ENCODE measurements at regions not wholly inside any gene's neighbourhood (a gene's known extent, or its start where the extent isn't known, plus 50 kb on each side); places are given as distances from the start of the nearest gene placed in this dataset.

- 67 to 77% methylated on average over 3 of the region's 3 CpGs for WGBS, 2 donors
Observed at GRCh38 chr4:138097912-138098600, 144.1 kb downstream of the SLC7A11 start.

GRCh38 chr4:138096384-138097062, 145.6 kb downstream of the SLC7A11 start:
- H3K36me3 ChIP-seq (ENCODE audit: control insufficient read depth in 2 of 2, insufficient read depth in 2 of 2, low read length in 1 of 2) = no peaks in the 10 kb centered on the region
- no peaks in the 10 kb centered on the region for H3K9me3 ChIP-seq (ENCODE audit: control insufficient read depth in 2 of 2, insufficient read depth in 1 of 2, low read depth in 1 of 2, low read length in 1 of 2)
- 73 to 82% methylated on average over 4 of the region's 4 CpGs for WGBS, 2 donors
- H3K27ac ChIP-seq (ENCODE audit: low read depth in 2 of 2, low read length in 1 of 2) = no peak overlapping the region
- H3K4me1 ChIP-seq (ENCODE audit: control insufficient read depth in 2 of 2, insufficient read depth in 2 of 2, low read length in 1 of 2) = no peaks in the 10 kb centered on the region
- H3K4me3 ChIP-seq (ENCODE audit: low read depth in 1 of 2, low read length in 2 of 2) = no peak overlapping the region
- no peaks in the 10 kb centered on the region for H3K27me3 ChIP-seq (ENCODE audit: control insufficient read depth in 1 of 2, insufficient read depth in 2 of 2, low read length in 2 of 2)

More at GRCh38 chr4:138097912-138098600, 144.1 kb downstream of the SLC7A11 start:
- Histone ChIP-seq H3K27ac (ENCODE audit: low read depth in 2 of 2, low read length in 1 of 2) (no peak overlapping the region), H3K4me1 (ENCODE audit: control insufficient read depth in 2 of 2, insufficient read depth in 2 of 2, low read length in 1 of 2) (no peaks in the 10 kb centered on the region), H3K9me3 (ENCODE audit: control insufficient read depth in 2 of 2, insufficient read depth in 1 of 2, low read depth in 1 of 2, low read length in 1 of 2) (no peaks in the 10 kb centered on the region), H3K4me3 (ENCODE audit: low read depth in 1 of 2, low read length in 2 of 2) (no peak overlapping the region), H3K36me3 (ENCODE audit: control insufficient read depth in 2 of 2, insufficient read depth in 2 of 2, low read length in 1 of 2) (no peaks in the 10 kb centered on the region), H3K27me3 (ENCODE audit: control insufficient read depth in 1 of 2, insufficient read depth in 2 of 2, low read length in 2 of 2) (no peaks in the 10 kb centered on the region)

- no peaks in the 10 kb centered on the region for H3K36me3 ChIP-seq (ENCODE audit: control insufficient read depth in 2 of 2, insufficient read depth in 2 of 2, low read length in 1 of 2)
- H3K27me3 ChIP-seq (ENCODE audit: control insufficient read depth in 1 of 2, insufficient read depth in 2 of 2, low read length in 2 of 2) = no peaks in the 10 kb centered on the region
- H3K4me1 ChIP-seq (ENCODE audit: control insufficient read depth in 2 of 2, insufficient read depth in 2 of 2, low read length in 1 of 2) = no peaks in the 10 kb centered on the region
- no peak overlapping the region for H3K4me3 ChIP-seq (ENCODE audit: low read depth in 1 of 2, low read length in 2 of 2)
- no peak overlapping the region for H3K27ac ChIP-seq (ENCODE audit: low read depth in 2 of 2, low read length in 1 of 2)
- 81 to 86% methylated on average over 5 of the region's 5 CpGs for WGBS, 2 donors
- H3K9me3 ChIP-seq (ENCODE audit: control insufficient read depth in 2 of 2, insufficient read depth in 1 of 2, low read depth in 1 of 2, low read length in 1 of 2) = no peaks in the 10 kb centered on the region
Observed at GRCh38 chr4:138095378-138095777, 146.8 kb downstream of the SLC7A11 start.

- no peak overlapping the region for H3K27ac ChIP-seq (ENCODE audit: low read depth in 2 of 2, low read length in 1 of 2)
- peaks cover 0 to 3% of the 10 kb centered on the region in 2 donors for H3K9me3 ChIP-seq (ENCODE audit: control insufficient read depth in 2 of 2, insufficient read depth in 1 of 2, low read depth in 1 of 2, low read length in 1 of 2)
- WGBS, 2 donors = 94 to 97% methylated on average over 6 of the region's 6 CpGs
- no peaks in the 10 kb centered on the region for H3K36me3 ChIP-seq (ENCODE audit: control insufficient read depth in 2 of 2, insufficient read depth in 2 of 2, low read length in 1 of 2)
- H3K27me3 ChIP-seq (ENCODE audit: control insufficient read depth in 1 of 2, insufficient read depth in 2 of 2, low read length in 2 of 2) = no peaks in the 10 kb centered on the region
- H3K4me3 ChIP-seq (ENCODE audit: low read depth in 1 of 2, low read length in 2 of 2) = no peak overlapping the region
- no peaks in the 10 kb centered on the region for H3K4me1 ChIP-seq (ENCODE audit: control insufficient read depth in 2 of 2, insufficient read depth in 2 of 2, low read length in 1 of 2)
Observed at GRCh38 chr4:138092060-138092459, 150.1 kb downstream of the SLC7A11 start.

GRCh38 chr4:138090918-138091676, 151.1 kb downstream of the SLC7A11 start:
- Histone ChIP-seq H3K27me3 (ENCODE audit: control insufficient read depth in 1 of 2, insufficient read depth in 2 of 2, low read length in 2 of 2) (no peaks in the 10 kb centered on the region), H3K36me3 (ENCODE audit: control insufficient read depth in 2 of 2, insufficient read depth in 2 of 2, low read length in 1 of 2) (no peaks in the 10 kb centered on the region), H3K4me1 (ENCODE audit: control insufficient read depth in 2 of 2, insufficient read depth in 2 of 2, low read length in 1 of 2) (no peaks in the 10 kb centered on the region), H3K27ac (ENCODE audit: low read depth in 2 of 2, low read length in 1 of 2) (no peak overlapping the region), H3K4me3 (ENCODE audit: low read depth in 1 of 2, low read length in 2 of 2) (no peak overlapping the region), H3K9me3 (ENCODE audit: control insufficient read depth in 2 of 2, insufficient read depth in 1 of 2, low read depth in 1 of 2, low read length in 1 of 2) (peaks cover 0 to 3% of the 10 kb centered on the region in 2 donors)
- WGBS, 2 donors = 44 to 45% methylated on average over 5 of the region's 5 CpGs

GRCh38 chr4:138090150-138090917, 151.8 kb downstream of the SLC7A11 start:
- Histone ChIP-seq H3K27ac (ENCODE audit: low read depth in 2 of 2, low read length in 1 of 2) (no peak overlapping the region), H3K4me1 (ENCODE audit: control insufficient read depth in 2 of 2, insufficient read depth in 2 of 2, low read length in 1 of 2) (no peaks in the 10 kb centered on the region), H3K36me3 (ENCODE audit: control insufficient read depth in 2 of 2, insufficient read depth in 2 of 2, low read length in 1 of 2) (no peaks in the 10 kb centered on the region), H3K9me3 (ENCODE audit: control insufficient read depth in 2 of 2, insufficient read depth in 1 of 2, low read depth in 1 of 2, low read length in 1 of 2) (peaks cover 0 to 3% of the 10 kb centered on the region in 2 donors), H3K27me3 (ENCODE audit: control insufficient read depth in 1 of 2, insufficient read depth in 2 of 2, low read length in 2 of 2) (no peaks in the 10 kb centered on the region), H3K4me3 (ENCODE audit: low read depth in 1 of 2, low read length in 2 of 2) (peak overlapping the region in 1 of 2 donors; percentile 38)
- 17 to 24% methylated on average over 17 of the region's 17 CpGs for WGBS, 2 donors

GRCh38 chr4:138088449-138089208, 153.5 kb downstream of the SLC7A11 start:
- Histone ChIP-seq H3K27ac (ENCODE audit: low read depth in 2 of 2, low read length in 1 of 2) (no peak overlapping the region), H3K4me1 (ENCODE audit: control insufficient read depth in 2 of 2, insufficient read depth in 2 of 2, low read length in 1 of 2) (no peaks in the 10 kb centered on the region), H3K9me3 (ENCODE audit: control insufficient read depth in 2 of 2, insufficient read depth in 1 of 2, low read depth in 1 of 2, low read length in 1 of 2) (peaks cover 0 to 3% of the 10 kb centered on the region in 2 donors), H3K4me3 (ENCODE audit: low read depth in 1 of 2, low read length in 2 of 2) (no peak overlapping the region), H3K36me3 (ENCODE audit: control insufficient read depth in 2 of 2, insufficient read depth in 2 of 2, low read length in 1 of 2) (no peaks in the 10 kb centered on the region), H3K27me3 (ENCODE audit: control insufficient read depth in 1 of 2, insufficient read depth in 2 of 2, low read length in 2 of 2) (no peaks in the 10 kb centered on the region)
- 97 to 98% methylated on average over 58 to 67 of the region's 67 CpGs for WGBS, 2 donors

GRCh38 chr4:138087066-138087719, 155.0 kb downstream of the SLC7A11 start:
- H3K4me3 ChIP-seq (ENCODE audit: low read depth in 1 of 2, low read length in 2 of 2) = no peak overlapping the region
- no peaks in the 10 kb centered on the region for H3K36me3 ChIP-seq (ENCODE audit: control insufficient read depth in 2 of 2, insufficient read depth in 2 of 2, low read length in 1 of 2)
- H3K4me1 ChIP-seq (ENCODE audit: control insufficient read depth in 2 of 2, insufficient read depth in 2 of 2, low read length in 1 of 2) = no peaks in the 10 kb centered on the region
- H3K27ac ChIP-seq (ENCODE audit: low read depth in 2 of 2, low read length in 1 of 2) = no peak overlapping the region
- peaks cover 0 to 3% of the 10 kb centered on the region in 2 donors for H3K9me3 ChIP-seq (ENCODE audit: control insufficient read depth in 2 of 2, insufficient read depth in 1 of 2, low read depth in 1 of 2, low read length in 1 of 2)
- WGBS, 2 donors = 66 to 77% methylated on average over 4 of the region's 4 CpGs
- H3K27me3 ChIP-seq (ENCODE audit: control insufficient read depth in 1 of 2, insufficient read depth in 2 of 2, low read length in 2 of 2) = no peaks in the 10 kb centered on the region

Data from esophagus (tissue), 2 donors.